D721Med (cell line): ENCODE measurements at regions not wholly inside any gene's neighbourhood (a gene's known extent, or its start where the extent isn't known, plus 50 kb on each side); places are given as distances from the start of the nearest gene placed in this dataset.

Experiments used
- DNase-seq: peaks from one replicate; pipeline ENCODE4 v3.0.0; 2011; ENCODE audit warnings: low spot score; ENCODE audit not compliant: insufficient read length
- FAIRE-seq: peaks from 2 replicates; lab custom pipeline; 2011; peaks lifted over from hg19 to GRCh38; lab: Jason Lieb, UNC
- CTCF ChIP-seq: IDR thresholded peaks from 2 replicates; pipeline ENCODE4 v1.5.1; 2012; ENCODE audit warnings: mild to moderate bottlenecking, control low read depth; ENCODE audit not compliant: insufficient read depth; ENCODE audit errors: missing control alignments

- FAIRE-seq, result no peak
- DNase-seq, result no peak
- no peak for TF ChIP-seq CTCF
These were observed 88.5 kb upstream of the AJAP1 start for GRCh38 chr1:4565801-4566449.

- FAIRE-seq (no peak), DNase-seq (no peak)
- no peak for TF ChIP-seq CTCF
These were observed 83.1 kb upstream of the AJAP1 start for GRCh38 chr1:4571263-4571662.

- DNase-seq, result no peak
- TF ChIP-seq CTCF, result no peak
- no peak for FAIRE-seq
These were observed 80.9 kb upstream of the AJAP1 start for GRCh38 chr1:4573526-4573925.

GRCh38 chr1:4581807-4582206 lies 72.6 kb upstream of the AJAP1 start:
- FAIRE-seq, result no peak
- no peak for TF ChIP-seq CTCF
- DNase-seq, result no peak

- FAIRE-seq, result no peak
- TF ChIP-seq CTCF, result no peak
- DNase-seq, result no peak
These were observed 70.0 kb upstream of the AJAP1 start for GRCh38 chr1:4584449-4584848.

GRCh38 chr1:4585216-4585615 lies 69.2 kb upstream of the AJAP1 start:
- TF ChIP-seq CTCF, result no peak
- no peak for FAIRE-seq
- no peak for DNase-seq

- DNase-seq, result no peak
- no peak for TF ChIP-seq CTCF
- FAIRE-seq, result no peak
These were observed 68.7 kb upstream of the AJAP1 start for GRCh38 chr1:4585705-4586104.
